ENCODE measurements at regions not wholly inside any gene's neighbourhood (a gene's known extent, or its start where the extent isn't known, plus 50 kb on each side); places are given as distances from the start of the nearest gene placed in this dataset.

- FAIRE-seq: no peak
- TF ChIP-seq POLR2AphosphoS5 (IDR thresholded peaks at IDR 0.05; ENCODE audit: low read depth, low read length) (no peak), TAF1 (IDR thresholded peaks at IDR 0.05; ENCODE audit: borderline replicate concordance, low read depth, low read length) (no peak), POLR2A (IDR thresholded peaks at IDR 0.05; ENCODE audit: low read depth, low read length) (no peak)
- no peak for DNase-seq (ENCODE audit: insufficient read length)
Measured at GRCh38 chr1:208298593-208299269, 54.5 kb upstream of the PLXNA2 start.

- FAIRE-seq (no peak), DNase-seq (ENCODE audit: insufficient read length) (no peak)
- TF ChIP-seq POLR2AphosphoS5 (IDR thresholded peaks at IDR 0.05; ENCODE audit: low read depth, low read length) (no peak), POLR2A (IDR thresholded peaks at IDR 0.05; ENCODE audit: low read depth, low read length) (no peak), TAF1 (IDR thresholded peaks at IDR 0.05; ENCODE audit: borderline replicate concordance, low read depth, low read length) (no peak)
Measured at GRCh38 chr1:208300084-208300770, 56.0 kb upstream of the PLXNA2 start.

GRCh38 chr1:208302699-208303238, 58.6 kb upstream of the PLXNA2 start:
- TF ChIP-seq POLR2A (IDR thresholded peaks at IDR 0.05; ENCODE audit: low read depth, low read length) (no peak), POLR2AphosphoS5 (IDR thresholded peaks at IDR 0.05; ENCODE audit: low read depth, low read length) (no peak), TAF1 (IDR thresholded peaks at IDR 0.05; ENCODE audit: borderline replicate concordance, low read depth, low read length) (no peak)
- no peak for FAIRE-seq
- no peak for DNase-seq (ENCODE audit: insufficient read length)

DNA sequence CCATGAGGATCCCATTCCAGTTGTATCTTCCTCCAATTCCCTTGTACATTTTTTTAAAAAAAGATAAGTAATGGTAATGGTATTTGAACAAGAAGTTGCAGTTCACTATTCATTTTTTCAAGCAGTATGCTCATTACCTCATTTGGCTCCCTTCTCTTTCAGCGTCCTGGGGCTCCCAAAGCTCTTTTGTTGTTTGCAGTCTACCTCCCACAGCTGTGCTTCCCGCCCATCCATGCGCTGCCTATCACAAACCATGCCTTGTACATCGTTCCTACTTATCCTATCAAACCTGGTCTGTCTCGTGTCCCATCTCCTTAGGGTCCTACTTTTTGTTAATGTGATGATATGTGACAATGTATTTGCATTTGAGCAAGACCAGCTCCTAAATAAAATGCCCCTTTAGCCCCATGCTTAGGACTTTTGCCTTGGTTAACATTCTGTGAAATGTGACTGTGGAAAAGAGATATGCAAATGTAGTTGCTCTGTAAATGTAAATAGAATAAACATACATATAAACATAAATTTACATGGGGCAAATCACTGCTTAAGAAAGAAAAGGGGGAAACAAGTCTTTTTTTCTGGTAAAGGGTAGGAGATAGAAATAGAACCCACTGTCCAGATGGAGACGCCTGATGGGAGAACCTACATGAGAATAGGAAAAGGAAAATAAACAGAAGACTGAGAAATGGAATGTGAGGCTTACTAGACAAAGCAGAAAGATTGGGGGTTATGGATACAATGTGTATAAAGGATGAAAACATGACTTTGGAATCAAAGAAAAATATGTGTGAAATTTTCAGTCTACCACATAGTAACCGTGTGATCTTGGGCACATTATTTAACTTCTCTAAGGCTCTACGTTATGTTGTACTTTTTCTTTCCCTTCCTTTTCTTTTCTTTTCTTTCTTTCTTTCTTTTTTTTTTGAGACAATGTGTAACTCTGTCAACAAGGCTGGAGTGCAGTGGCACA, 59.8 kb upstream of the PLXNA2 start:
- no peak for FAIRE-seq

GRCh38 chr1:208308221-208308620, 64.0 kb upstream of the PLXNA2 start:
- FAIRE-seq: no peak
- DNase-seq (ENCODE audit: insufficient read length): no peak
- TF ChIP-seq POLR2AphosphoS5 (IDR thresholded peaks at IDR 0.05; ENCODE audit: low read depth, low read length) (no peak), POLR2A (IDR thresholded peaks at IDR 0.05; ENCODE audit: low read depth, low read length) (no peak)

More for the DNA sequence above, 59.8 kb upstream of the PLXNA2 start:
- no peak for DNase-seq (ENCODE audit: insufficient read length)
- TF ChIP-seq POLR2A (IDR thresholded peaks at IDR 0.05; ENCODE audit: low read depth, low read length): no peak
- no peak for TF ChIP-seq POLR2AphosphoS5 (IDR thresholded peaks at IDR 0.05; ENCODE audit: low read depth, low read length)
- TF ChIP-seq TAF1 (IDR thresholded peaks at IDR 0.05; ENCODE audit: borderline replicate concordance, low read depth, low read length): no peak

DNA sequence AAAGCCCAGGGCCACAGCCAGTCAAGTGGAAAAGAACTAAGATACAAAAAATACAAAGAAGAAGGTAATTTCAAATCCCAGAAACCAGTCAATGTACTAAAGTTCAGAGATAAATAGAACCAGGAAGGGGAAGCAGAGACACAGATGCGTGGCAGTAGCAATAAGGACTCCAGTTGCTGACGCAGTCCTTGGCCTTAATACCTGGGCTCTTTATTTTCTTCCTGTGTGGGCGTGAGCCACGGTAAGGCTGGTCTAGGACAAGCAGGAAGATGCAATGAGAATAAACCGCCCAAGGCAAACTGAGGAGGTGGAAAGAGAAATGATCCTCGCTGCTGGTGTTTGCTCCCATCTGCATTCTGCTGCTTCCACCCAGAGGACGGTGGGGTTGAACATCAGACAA, 65.6 kb upstream of the PLXNA2 start:
- FAIRE-seq: no peak
- no peak for TF ChIP-seq TAF1 (IDR thresholded peaks at IDR 0.05; ENCODE audit: borderline replicate concordance, low read depth, low read length)
- TF ChIP-seq POLR2AphosphoS5 (IDR thresholded peaks at IDR 0.05; ENCODE audit: low read depth, low read length): no peak
- TF ChIP-seq POLR2A (IDR thresholded peaks at IDR 0.05; ENCODE audit: low read depth, low read length): no peak
- no peak for DNase-seq (ENCODE audit: insufficient read length)

- no peak for FAIRE-seq
- no peak for DNase-seq (ENCODE audit: insufficient read length)
- TF ChIP-seq TAF1 (IDR thresholded peaks at IDR 0.05; ENCODE audit: borderline replicate concordance, low read depth, low read length): no peak
Measured at GRCh38 chr1:208312706-208313105, 68.5 kb upstream of the PLXNA2 start.

DNA sequence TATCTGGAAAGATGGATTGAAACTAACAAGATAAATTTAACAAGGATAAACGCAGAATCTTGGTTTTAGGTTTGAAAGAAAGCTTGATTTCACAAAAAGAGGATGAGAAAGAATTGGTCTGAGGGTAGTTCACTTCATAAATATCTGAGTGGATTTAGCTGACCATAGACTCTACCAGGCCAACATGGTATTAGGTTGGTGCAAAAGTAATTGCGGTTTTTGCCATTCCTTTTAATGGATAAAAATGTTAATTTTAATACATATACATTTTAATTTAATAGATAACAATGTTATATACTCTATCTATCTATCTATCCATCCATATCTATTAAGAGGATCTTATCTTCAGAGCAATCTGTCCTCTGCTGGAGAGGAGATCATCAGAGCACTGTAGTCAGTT, 70.2 kb upstream of the PLXNA2 start:
- TF ChIP-seq POLR2A (IDR thresholded peaks at IDR 0.05; ENCODE audit: low read depth, low read length) (no peak), POLR2AphosphoS5 (IDR thresholded peaks at IDR 0.05; ENCODE audit: low read depth, low read length) (no peak), TAF1 (IDR thresholded peaks at IDR 0.05; ENCODE audit: borderline replicate concordance, low read depth, low read length) (no peak)
- FAIRE-seq (no peak), DNase-seq (ENCODE audit: insufficient read length) (no peak)

GRCh38 chr1:208318150-208318734, 74.1 kb upstream of the PLXNA2 start:
- no peak for TF ChIP-seq POLR2AphosphoS5 (IDR thresholded peaks at IDR 0.05; ENCODE audit: low read depth, low read length)
- no peak for TF ChIP-seq TAF1 (IDR thresholded peaks at IDR 0.05; ENCODE audit: borderline replicate concordance, low read depth, low read length)
- TF ChIP-seq POLR2A (IDR thresholded peaks at IDR 0.05; ENCODE audit: low read depth, low read length): no peak
- DNase-seq (ENCODE audit: insufficient read length): no peak
- no peak for FAIRE-seq

- no peak for DNase-seq (ENCODE audit: insufficient read length)
- FAIRE-seq: no peak
- TF ChIP-seq POLR2A (IDR thresholded peaks at IDR 0.05; ENCODE audit: low read depth, low read length) (no peak), POLR2AphosphoS5 (IDR thresholded peaks at IDR 0.05; ENCODE audit: low read depth, low read length) (no peak), TAF1 (IDR thresholded peaks at IDR 0.05; ENCODE audit: borderline replicate concordance, low read depth, low read length) (no peak)
Measured at GRCh38 chr1:208324005-208324404, 79.8 kb upstream of the PLXNA2 start.

GRCh38 chr1:208326033-208326432, 81.8 kb upstream of the PLXNA2 start:
- TF ChIP-seq TAF1 (IDR thresholded peaks at IDR 0.05; ENCODE audit: borderline replicate concordance, low read depth, low read length) (no peak), POLR2AphosphoS5 (IDR thresholded peaks at IDR 0.05; ENCODE audit: low read depth, low read length) (no peak), POLR2A (IDR thresholded peaks at IDR 0.05; ENCODE audit: low read depth, low read length) (no peak)
- FAIRE-seq (no peak), DNase-seq (ENCODE audit: insufficient read length) (no peak)

Data from GM12892 (cell line).